ENCODE measurements at regions not wholly inside any gene's neighbourhood (a gene's known extent, or its start where the extent isn't known, plus 50 kb on each side); places are given as distances from the start of the nearest gene placed in this dataset.

GRCh38 chr22:27135031-27135981, 477.9 kb downstream of the MIAT start:
- TF ChIP-seq CTCF (IDR thresholded peaks at IDR 0.05; ENCODE audit: low read depth, low read length) (no peak), MAX (IDR thresholded peaks at IDR 0.05; ENCODE audit: low read depth, low read length) (no peak), POLR2A (IDR thresholded peaks at IDR 0.05; ENCODE audit: extremely low read depth, insufficient read length) (no peak), MYC (IDR thresholded peaks at IDR 0.05; ENCODE audit: low read depth, low read length) (no peak)

Measured in NB4 (cell line).